IPS-18a (cell line): ENCODE measurements at regions not wholly inside any gene's neighbourhood (a gene's known extent, or its start where the extent isn't known, plus 50 kb on each side); places are given as distances from the start of the nearest gene placed in this dataset.

Source experiments
- H3K27ac ChIP-seq: one replicate; pipeline ENCODE4 v1.5.1; 2013; ENCODE audit warnings: low read length
- H3K27me3 ChIP-seq: one replicate; pipeline ENCODE4 v1.6.1; 2013; ENCODE audit warnings: mild to moderate bottlenecking, low read length; ENCODE audit not compliant: control insufficient read depth, insufficient read depth
- H3K36me3 ChIP-seq: one replicate; pipeline ENCODE4 v1.6.1; 2013; ENCODE audit warnings: low read depth, low read length; ENCODE audit not compliant: control insufficient read depth
- H3K4me1 ChIP-seq: one replicate; pipeline ENCODE4 v1.6.1; 2013; ENCODE audit warnings: low read depth, low read length; ENCODE audit not compliant: control insufficient read depth
- H3K4me3 ChIP-seq: one replicate; pipeline ENCODE4 v1.5.1; 2013; ENCODE audit warnings: low read length
- H3K9ac ChIP-seq: one replicate; pipeline ENCODE4 v1.6.1; 2013; ENCODE audit warnings: mild to moderate bottlenecking, low read length, moderate library complexity
- H3K9me3 ChIP-seq: one replicate; pipeline ENCODE4 v1.6.1; 2013; ENCODE audit warnings: low read depth, low read length; ENCODE audit not compliant: control insufficient read depth

DNA sequence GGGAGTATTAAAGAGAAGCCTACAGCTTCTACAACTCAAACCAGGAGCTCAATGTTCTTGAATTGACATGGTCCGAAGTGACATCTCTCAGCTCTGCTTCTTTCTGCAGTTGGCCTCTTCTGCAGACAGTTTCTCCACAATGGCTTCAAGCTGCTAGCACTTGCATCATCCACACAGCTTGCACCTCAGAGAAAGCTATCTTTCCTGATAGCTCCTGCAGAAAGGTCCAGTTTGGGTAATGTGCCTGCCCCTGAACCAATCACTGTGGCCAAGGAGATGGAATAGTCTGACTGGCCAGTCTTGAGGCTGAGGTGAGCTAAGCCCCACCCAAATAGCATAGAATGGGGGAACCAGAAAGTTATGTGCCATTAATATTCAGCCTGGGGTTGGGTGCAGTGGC is 95.8 kb upstream of the ABCA1 start:
- Histone ChIP-seq H3K4me3 (no peak overlapping the region), H3K27ac (no peak overlapping the region), H3K36me3 (no peaks in the 10 kb centered on the region), H3K9me3 (no peaks in the 10 kb centered on the region), H3K9ac (no peak overlapping the region), H3K27me3 (no peaks in the 10 kb centered on the region), H3K4me1 (no peaks in the 10 kb centered on the region)

DNA sequence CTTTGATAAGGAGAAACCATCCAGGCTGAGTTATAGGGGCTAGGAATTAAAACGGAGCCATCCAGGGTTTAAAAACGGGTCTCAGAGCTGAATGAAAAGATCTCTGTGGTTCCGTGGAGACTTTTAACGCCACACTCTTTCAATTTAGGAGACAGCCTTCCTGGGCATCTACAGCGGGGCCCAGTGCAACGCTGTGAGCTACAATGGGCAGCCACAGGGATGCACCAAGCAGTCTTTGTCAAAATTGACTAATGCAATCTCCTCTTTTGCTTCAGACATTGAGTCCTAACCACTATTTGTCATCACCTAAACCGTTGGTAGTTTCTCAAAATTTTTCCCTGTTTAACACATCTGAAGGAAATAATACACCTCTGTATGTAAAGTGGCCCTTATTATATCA is 96.6 kb upstream of the ABCA1 start:
- Histone ChIP-seq H3K27ac (no peak overlapping the region), H3K36me3 (no peaks in the 10 kb centered on the region), H3K4me3 (no peak overlapping the region), H3K27me3 (no peaks in the 10 kb centered on the region), H3K4me1 (no peaks in the 10 kb centered on the region), H3K9ac (no peak overlapping the region), H3K9me3 (no peaks in the 10 kb centered on the region)

DNA sequence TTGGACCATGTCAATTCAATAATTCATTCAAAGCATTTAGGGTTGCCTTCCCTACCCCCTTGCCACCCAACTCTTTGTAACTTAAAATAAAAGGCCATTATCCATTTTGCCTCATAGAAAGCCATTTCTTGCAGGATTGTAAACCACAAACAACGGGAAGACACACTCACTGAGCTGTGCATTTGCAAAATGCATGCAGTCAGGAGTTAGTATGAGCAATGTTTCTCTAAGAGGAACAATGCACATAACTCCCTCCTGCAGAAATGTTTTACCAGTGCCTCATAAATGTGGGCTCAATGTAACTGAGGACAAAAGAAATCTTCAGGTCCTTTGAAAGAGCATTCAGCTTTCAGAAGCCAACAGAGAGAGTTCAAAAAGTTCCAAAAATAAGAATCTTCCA is 98.5 kb upstream of the ABCA1 start:
- no peak overlapping the region for H3K9ac ChIP-seq
- no peak overlapping the region for H3K27ac ChIP-seq
- no peaks in the 10 kb centered on the region for H3K36me3 ChIP-seq
- H3K27me3 ChIP-seq = no peaks in the 10 kb centered on the region
- H3K4me3 ChIP-seq = no peak overlapping the region
- H3K9me3 ChIP-seq = no peaks in the 10 kb centered on the region
- no peaks in the 10 kb centered on the region for H3K4me1 ChIP-seq

GRCh38 chr9:105027084-105027483 is 99.1 kb upstream of the ABCA1 start:
- no peak overlapping the region for H3K27ac ChIP-seq
- no peaks in the 10 kb centered on the region for H3K36me3 ChIP-seq
- H3K4me3 ChIP-seq = no peak overlapping the region
- H3K4me1 ChIP-seq = no peaks in the 10 kb centered on the region
- no peak overlapping the region for H3K9ac ChIP-seq
- H3K9me3 ChIP-seq = no peaks in the 10 kb centered on the region
- H3K27me3 ChIP-seq = no peaks in the 10 kb centered on the region

GRCh38 chr9:105030285-105030684 is 102.3 kb upstream of the ABCA1 start:
- H3K9ac ChIP-seq = no peak overlapping the region
- H3K4me1 ChIP-seq = no peaks in the 10 kb centered on the region
- H3K9me3 ChIP-seq = no peaks in the 10 kb centered on the region
- no peak overlapping the region for H3K27ac ChIP-seq
- H3K36me3 ChIP-seq = no peaks in the 10 kb centered on the region
- H3K4me3 ChIP-seq = no peak overlapping the region
- H3K27me3 ChIP-seq = no peaks in the 10 kb centered on the region

DNA sequence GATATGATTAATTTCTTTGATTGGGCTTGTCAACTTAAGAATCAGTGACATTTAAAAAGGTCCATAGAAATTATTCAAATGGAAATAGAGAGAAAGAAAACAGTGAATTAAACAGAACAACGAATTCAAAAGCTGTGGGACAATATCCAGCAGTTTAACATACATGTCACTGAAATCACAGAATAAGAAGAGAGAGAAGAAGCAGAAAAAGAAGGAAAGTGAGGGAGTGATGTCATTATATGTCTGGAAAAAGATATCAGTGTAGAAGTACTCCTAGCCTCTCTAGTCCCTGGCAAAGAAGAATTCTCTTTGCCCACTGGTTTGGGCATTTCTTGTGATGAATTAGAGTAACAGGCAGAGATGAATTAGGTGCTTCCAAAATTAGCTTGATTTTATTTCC is 109.2 kb upstream of the ABCA1 start:
- Histone ChIP-seq H3K4me3 (no peak overlapping the region), H3K4me1 (no peaks in the 10 kb centered on the region), H3K36me3 (no peaks in the 10 kb centered on the region), H3K9me3 (peaks cover 4% of the 10 kb centered on the region), H3K9ac (no peak overlapping the region), H3K27me3 (no peaks in the 10 kb centered on the region), H3K27ac (no peak overlapping the region)

DNA sequence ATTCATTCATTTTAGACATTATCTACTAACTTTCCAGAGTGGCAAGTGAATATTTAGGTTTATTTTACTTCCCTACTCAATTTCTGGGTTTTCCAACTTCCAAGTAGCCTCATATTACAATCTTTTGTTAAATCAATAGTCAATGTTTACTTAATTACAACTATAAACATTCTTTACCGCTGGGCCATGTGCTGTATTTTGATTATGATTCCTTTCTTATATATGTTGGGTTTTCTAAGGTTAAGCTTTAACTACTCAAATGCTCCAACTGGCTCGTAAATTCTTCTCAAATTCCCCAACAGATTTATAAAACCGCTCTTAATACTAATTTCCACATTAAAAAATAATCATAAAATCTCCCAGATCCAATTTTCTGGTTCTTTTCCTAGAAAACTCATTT is 110.1 kb upstream of the ABCA1 start:
- H3K36me3 ChIP-seq = no peaks in the 10 kb centered on the region
- H3K27me3 ChIP-seq = no peaks in the 10 kb centered on the region
- no peak overlapping the region for H3K4me3 ChIP-seq
- no peak overlapping the region for H3K27ac ChIP-seq
- peaks cover 4% of the 10 kb centered on the region for H3K9me3 ChIP-seq
- H3K4me1 ChIP-seq = no peaks in the 10 kb centered on the region
- no peak overlapping the region for H3K9ac ChIP-seq

DNA sequence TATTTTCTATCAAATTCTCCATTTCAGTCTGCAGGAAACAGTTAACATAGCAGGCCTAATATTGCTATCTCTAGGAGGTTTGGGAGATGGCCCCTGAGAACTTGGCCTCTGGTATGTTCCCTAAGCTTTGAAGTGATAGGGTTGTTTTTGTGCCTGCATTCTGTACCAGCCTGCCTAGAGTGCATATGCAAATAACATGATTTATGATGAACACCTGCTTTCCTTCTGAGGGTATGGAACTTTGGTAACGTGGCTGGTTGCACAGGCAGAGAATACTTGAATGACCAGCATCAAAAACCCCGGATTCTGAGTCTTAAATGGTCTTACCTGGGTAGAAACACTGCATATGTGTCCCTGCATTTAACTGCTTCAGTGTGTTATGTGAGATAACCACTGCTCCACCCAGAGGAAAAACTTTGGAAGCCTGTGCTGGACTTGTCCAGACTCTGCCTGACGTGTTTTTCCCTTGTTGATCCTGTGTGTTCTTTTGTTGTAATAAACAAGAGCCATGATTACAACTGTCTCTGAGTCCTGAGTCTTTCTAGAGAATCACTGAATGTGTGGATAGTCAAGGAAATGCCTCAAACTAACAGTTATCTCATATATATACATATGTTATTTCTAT is 111.3 kb upstream of the ABCA1 start:
- H3K4me3 ChIP-seq = no peak overlapping the region
- no peaks in the 10 kb centered on the region for H3K27me3 ChIP-seq
- no peak overlapping the region for H3K9ac ChIP-seq
- no peak overlapping the region for H3K27ac ChIP-seq
- H3K36me3 ChIP-seq = no peaks in the 10 kb centered on the region
- peaks cover 4% of the 10 kb centered on the region for H3K9me3 ChIP-seq
- H3K4me1 ChIP-seq = no peaks in the 10 kb centered on the region

GRCh38 chr9:105043370-105043936 is 115.5 kb upstream of the ABCA1 start:
- Histone ChIP-seq H3K9me3 (no peaks in the 10 kb centered on the region), H3K27me3 (no peaks in the 10 kb centered on the region), H3K4me1 (no peaks in the 10 kb centered on the region)

DNA sequence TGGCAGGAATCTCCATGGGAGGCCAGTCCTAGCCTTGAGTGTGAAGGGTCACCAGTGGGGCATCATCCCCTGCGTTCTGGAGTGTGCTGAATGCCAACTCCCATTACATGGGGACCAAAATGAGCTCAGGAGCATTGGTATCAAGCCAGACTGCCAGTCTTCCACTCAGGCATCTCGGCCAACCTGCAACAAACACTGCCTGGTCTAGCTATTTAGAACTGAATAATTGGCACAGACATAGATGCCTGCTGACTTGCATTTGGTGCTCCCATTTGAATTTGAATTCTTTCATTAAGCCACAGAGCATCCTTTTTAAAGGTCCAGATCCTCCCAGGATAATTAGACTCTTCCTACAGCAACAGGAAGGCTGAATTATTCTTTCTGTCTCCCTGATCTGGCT is 116.6 kb upstream of the ABCA1 start:
- no peaks in the 10 kb centered on the region for H3K9me3 ChIP-seq
- H3K36me3 ChIP-seq = no peaks in the 10 kb centered on the region
- no peak overlapping the region for H3K9ac ChIP-seq
- no peak overlapping the region for H3K4me3 ChIP-seq
- H3K4me1 ChIP-seq = no peaks in the 10 kb centered on the region
- no peak overlapping the region for H3K27ac ChIP-seq
- H3K27me3 ChIP-seq = no peaks in the 10 kb centered on the region

More at GRCh38 chr9:105043370-105043936, 115.5 kb upstream of the ABCA1 start:
- no peaks in the 10 kb centered on the region for H3K36me3 ChIP-seq
- H3K9ac ChIP-seq = no peak overlapping the region
- no peak overlapping the region for H3K27ac ChIP-seq
- no peak overlapping the region for H3K4me3 ChIP-seq

DNA sequence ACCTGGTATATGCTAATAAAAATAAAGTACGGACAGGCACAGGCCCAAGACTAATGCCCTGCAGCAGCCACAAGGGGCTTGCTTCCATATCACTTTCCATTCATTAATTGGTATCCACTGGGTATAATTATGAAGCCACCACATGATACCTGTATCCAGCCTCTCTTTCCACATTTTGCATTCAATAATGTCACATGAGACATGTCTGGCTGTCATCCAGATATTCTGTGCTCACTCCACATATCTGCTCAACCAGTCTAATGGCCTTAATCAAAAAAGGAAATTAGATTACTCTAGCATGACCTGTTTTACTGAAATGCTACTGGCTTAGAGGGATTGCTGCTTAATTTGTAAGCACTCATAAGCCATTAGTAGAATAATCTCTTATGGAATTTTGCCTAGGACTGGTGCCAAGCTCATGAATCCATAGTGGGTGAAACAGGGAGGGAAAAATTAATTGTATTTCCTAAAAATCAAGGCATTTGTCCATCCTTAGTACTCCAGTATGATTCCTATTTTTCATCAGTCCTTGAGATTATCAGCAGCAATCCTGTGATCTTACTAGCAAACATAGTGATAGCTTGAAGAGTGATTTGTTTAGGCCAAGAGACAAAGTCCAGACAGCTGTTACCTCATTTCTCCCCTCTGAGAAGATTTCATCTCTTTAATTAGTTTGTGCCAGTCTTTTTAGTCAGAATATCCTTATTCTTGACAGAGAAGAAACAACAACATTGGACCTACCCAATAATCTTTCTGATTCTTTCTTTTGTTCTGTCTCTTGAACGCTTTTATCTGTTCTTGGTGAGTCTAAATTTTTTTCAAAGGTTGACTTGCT is 119.2 kb upstream of the ABCA1 start:
- no peaks in the 10 kb centered on the region for H3K36me3 ChIP-seq
- no peak overlapping the region for H3K4me3 ChIP-seq
- H3K9me3 ChIP-seq = no peaks in the 10 kb centered on the region
- H3K4me1 ChIP-seq = no peaks in the 10 kb centered on the region
- no peaks in the 10 kb centered on the region for H3K27me3 ChIP-seq
- H3K9ac ChIP-seq = no peak overlapping the region
- H3K27ac ChIP-seq = no peak overlapping the region

GRCh38 chr9:105047742-105048041 is 119.7 kb upstream of the ABCA1 start:
- Histone ChIP-seq H3K4me1 (no peaks in the 10 kb centered on the region), H3K9ac (no peak overlapping the region), H3K27me3 (no peaks in the 10 kb centered on the region), H3K27ac (no peak overlapping the region), H3K36me3 (no peaks in the 10 kb centered on the region), H3K4me3 (no peak overlapping the region), H3K9me3 (no peaks in the 10 kb centered on the region)
